Choroid plexus epithelial cell (primary cell): ENCODE measurements at regions not wholly inside any gene's neighbourhood (a gene's known extent, or its start where the extent isn't known, plus 50 kb on each side); places are given as distances from the start of the nearest gene placed in this dataset.

ENCODE experiments used
- DNase-seq: peaks from one replicate; pipeline ENCODE4 v3.0.0-alpha.2; 2010; ENCODE audit warnings: low read depth
- H3K4me3 ChIP-seq: 2 replicates; pipeline ENCODE4 v1.5.1; 2011; ENCODE audit warnings: low read depth, mild to moderate bottlenecking, control low read depth, low read length, moderate library complexity
- CTCF ChIP-seq: conservative IDR thresholded peaks from 2 replicates; pipeline ENCODE4 v1.5.1; 2011; ENCODE audit warnings: low read depth, mild to moderate bottlenecking, control low read depth, inconsistent platforms, low read length, moderate library complexity

DNA sequence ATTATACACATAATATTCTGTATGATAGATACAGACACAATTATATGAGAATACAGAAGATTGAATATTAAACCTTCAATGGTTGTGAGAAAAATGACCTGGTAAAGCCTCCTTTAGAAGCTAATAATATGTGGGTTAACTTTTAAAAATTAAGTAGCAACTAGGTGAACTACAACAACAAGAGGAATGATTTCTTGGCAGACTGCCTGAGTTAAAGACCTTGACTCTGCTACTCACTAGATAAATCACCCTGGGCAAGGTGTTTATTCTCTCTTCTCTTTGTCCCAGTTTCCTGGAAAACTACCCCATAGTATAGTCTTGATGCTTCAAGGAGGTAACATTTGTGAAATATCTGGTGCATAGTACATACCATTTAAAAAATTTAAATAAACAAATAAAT is 519.6 kb upstream of the TENM4 start:
- no peak for DNase-seq
- no peak overlapping the region for H3K4me3 ChIP-seq
- no peak for TF ChIP-seq CTCF

GRCh38 chr11:79959318-79959717 is 518.5 kb upstream of the TENM4 start:
- H3K4me3 ChIP-seq: no peak overlapping the region
- no peak for TF ChIP-seq CTCF
- DNase-seq: no peak

GRCh38 chr11:79957702-79958101 is 516.9 kb upstream of the TENM4 start:
- DNase-seq: no peak
- no peak for TF ChIP-seq CTCF
- no peak overlapping the region for H3K4me3 ChIP-seq

DNA sequence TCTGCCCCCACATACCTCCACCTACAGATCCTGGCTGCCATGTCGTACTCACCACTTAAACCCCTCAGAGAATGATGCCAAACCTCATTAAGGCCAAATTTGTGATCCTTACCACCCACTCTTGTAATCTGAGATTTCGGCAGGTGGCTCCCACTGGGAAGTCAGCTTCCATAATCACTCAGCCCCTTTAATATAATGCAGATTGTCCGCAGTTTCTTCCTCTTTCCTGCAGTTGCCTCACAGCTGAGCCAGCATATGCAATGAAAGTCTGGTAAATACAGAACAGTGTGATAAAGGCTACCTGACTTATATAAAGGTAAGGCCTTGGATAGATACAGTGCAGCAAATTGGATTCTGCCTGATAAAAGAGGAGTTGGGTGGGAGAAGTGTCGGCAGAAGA is 515.2 kb upstream of the TENM4 start:
- no peak for TF ChIP-seq CTCF
- no peak overlapping the region for H3K4me3 ChIP-seq
- no peak for DNase-seq

GRCh38 chr11:79953629-79954028 is 512.8 kb upstream of the TENM4 start:
- no peak overlapping the region for H3K4me3 ChIP-seq
- DNase-seq: no peak
- no peak for TF ChIP-seq CTCF

DNA sequence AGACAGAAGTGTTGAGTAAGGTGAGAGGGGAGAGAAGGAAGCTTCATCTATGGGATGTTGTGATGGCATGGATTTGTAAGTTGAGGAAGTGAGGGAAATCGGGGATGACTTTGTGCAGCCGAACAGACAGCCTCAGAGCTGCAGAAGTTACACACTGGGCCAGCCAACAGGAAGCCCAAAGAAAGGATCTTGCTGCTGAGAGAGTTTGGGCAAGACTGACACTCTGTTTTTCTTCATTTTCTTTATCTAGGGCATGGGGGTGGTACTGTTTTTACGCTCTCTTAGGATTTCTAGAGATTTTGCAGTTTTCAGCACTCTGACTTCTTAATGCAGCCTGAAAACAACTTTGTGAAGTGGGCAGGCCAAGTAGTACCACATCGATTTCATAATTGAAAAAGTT is 509.9 kb upstream of the TENM4 start:
- TF ChIP-seq CTCF: no peak

GRCh38 chr11:79950172-79950571 is 509.3 kb upstream of the TENM4 start:
- H3K4me3 ChIP-seq: no peak overlapping the region
- no peak for TF ChIP-seq CTCF
- no peak for DNase-seq

More for the DNA sequence above, 509.9 kb upstream of the TENM4 start:
- no peak for DNase-seq
- H3K4me3 ChIP-seq: no peak overlapping the region
